ENCODE measurements at regions not wholly inside any gene's neighbourhood (a gene's known extent, or its start where the extent isn't known, plus 50 kb on each side); places are given as distances from the start of the nearest gene placed in this dataset.

GRCh38 chr20:22324505-22324904 is 259.9 kb downstream of the FOXA2 start:
- H3K4me1 ChIP-seq, result no peaks in the 10 kb centered on the region
- no peaks in the 10 kb centered on the region for H3K9me3 ChIP-seq
- TF ChIP-seq CTCF (IDR thresholded peaks at IDR 0.05) (no peak), POLR2A (IDR thresholded peaks at IDR 0.05) (no peak), POLR2AphosphoS5 (IDR thresholded peaks at IDR 0.05) (no peak)
- H3K27me3 ChIP-seq, result peaks cover 0 to 4% (median 0%) of the 10 kb centered on the region in 3 donors
- peak in 1 of 2 donors; percentile 14 for DNase-seq
- 42 to 71% (median 53%) methylated on average over 2 of the region's 2 CpGs for WGBS, 5 donors
- no peaks in the 10 kb centered on the region for H3K36me3 ChIP-seq
- no peak overlapping the region for H3K4me3 ChIP-seq
- H3K27ac ChIP-seq, result no peak overlapping the region
- intact Hi-C loops (cut with DNase I; ENCODE audit: low total_unique reads), result no loop called here

GRCh38 chr20:22322513-22322912 is 261.9 kb downstream of the FOXA2 start:
- no peaks in the 10 kb centered on the region for H3K4me1 ChIP-seq
- DNase-seq, result no peak
- intact Hi-C loops (cut with DNase I; ENCODE audit: low total_unique reads), result no loop called here

GRCh38 chr20:22321191-22321590 is 263.2 kb downstream of the FOXA2 start:
- DNase-seq, result no peak
- H3K36me3 ChIP-seq, result no peaks in the 10 kb centered on the region
- H3K27ac ChIP-seq, result no peak overlapping the region
- WGBS, 5 donors, result 51 to 77% (median 63%) methylated on average over 1 of the region's 1 CpG
- H3K4me1 ChIP-seq, result no peaks in the 10 kb centered on the region
- peaks cover 0 to 3% (median 0%) of the 10 kb centered on the region in 3 donors for H3K27me3 ChIP-seq
- TF ChIP-seq POLR2A (IDR thresholded peaks at IDR 0.05) (no peak), EP300 (IDR thresholded peaks at IDR 0.05) (no peak), CTCF (IDR thresholded peaks at IDR 0.05) (no peak)
- H3K9me3 ChIP-seq, result no peaks in the 10 kb centered on the region
- no peak overlapping the region for H3K4me3 ChIP-seq
- intact Hi-C loops (cut with DNase I; ENCODE audit: low total_unique reads), result no loop called here

More at GRCh38 chr20:22322513-22322912, 261.9 kb downstream of the FOXA2 start:
- H3K9me3 ChIP-seq, result no peaks in the 10 kb centered on the region
- no peak overlapping the region for H3K4me3 ChIP-seq
- 36 to 47% (median 44%) methylated on average over 2 of the region's 2 CpGs for WGBS, 5 donors
- TF ChIP-seq EP300 (IDR thresholded peaks at IDR 0.05) (no peak), POLR2A (IDR thresholded peaks at IDR 0.05) (no peak), CTCF (IDR thresholded peaks at IDR 0.05) (no peak), POLR2AphosphoS5 (IDR thresholded peaks at IDR 0.05) (no peak)
- peaks cover 0 to 3% (median 0%) of the 10 kb centered on the region in 3 donors for H3K27me3 ChIP-seq
- H3K36me3 ChIP-seq, result no peaks in the 10 kb centered on the region
- no peak overlapping the region for H3K27ac ChIP-seq

GRCh38 chr20:22320245-22320915 is 264.0 kb downstream of the FOXA2 start:
- no peaks in the 10 kb centered on the region for H3K4me1 ChIP-seq
- H3K27me3 ChIP-seq, result peaks cover 0 to 3% (median 0%) of the 10 kb centered on the region in 3 donors
- H3K4me3 ChIP-seq, result no peak overlapping the region
- 84 to 90% (median 86%) methylated on average over 3 of the region's 3 CpGs for WGBS, 5 donors
- DNase-seq, result no peak
- H3K36me3 ChIP-seq, result no peaks in the 10 kb centered on the region
- no peak for TF ChIP-seq POLR2A (IDR thresholded peaks at IDR 0.05)
- TF ChIP-seq POLR2AphosphoS5 (IDR thresholded peaks at IDR 0.05), result no peak
- TF ChIP-seq EP300 (IDR thresholded peaks at IDR 0.05), result no peak
- no peak for TF ChIP-seq CTCF (IDR thresholded peaks at IDR 0.05)
- intact Hi-C loops (cut with DNase I; ENCODE audit: low total_unique reads), result no loop called here
- H3K27ac ChIP-seq, result no peak overlapping the region
- H3K9me3 ChIP-seq, result no peaks in the 10 kb centered on the region

Data from stomach (tissue), 8 donors.